SW480 (cell line): ENCODE measurements at regions not wholly inside any gene's neighbourhood (a gene's known extent, or its start where the extent isn't known, plus 50 kb on each side); places are given as distances from the start of the nearest gene placed in this dataset.

Experiments
- DNase-seq: peaks from one replicate; pipeline ENCODE4 v3.0.0-alpha.2; 2016; ENCODE audit warnings: low spot score

DNA sequence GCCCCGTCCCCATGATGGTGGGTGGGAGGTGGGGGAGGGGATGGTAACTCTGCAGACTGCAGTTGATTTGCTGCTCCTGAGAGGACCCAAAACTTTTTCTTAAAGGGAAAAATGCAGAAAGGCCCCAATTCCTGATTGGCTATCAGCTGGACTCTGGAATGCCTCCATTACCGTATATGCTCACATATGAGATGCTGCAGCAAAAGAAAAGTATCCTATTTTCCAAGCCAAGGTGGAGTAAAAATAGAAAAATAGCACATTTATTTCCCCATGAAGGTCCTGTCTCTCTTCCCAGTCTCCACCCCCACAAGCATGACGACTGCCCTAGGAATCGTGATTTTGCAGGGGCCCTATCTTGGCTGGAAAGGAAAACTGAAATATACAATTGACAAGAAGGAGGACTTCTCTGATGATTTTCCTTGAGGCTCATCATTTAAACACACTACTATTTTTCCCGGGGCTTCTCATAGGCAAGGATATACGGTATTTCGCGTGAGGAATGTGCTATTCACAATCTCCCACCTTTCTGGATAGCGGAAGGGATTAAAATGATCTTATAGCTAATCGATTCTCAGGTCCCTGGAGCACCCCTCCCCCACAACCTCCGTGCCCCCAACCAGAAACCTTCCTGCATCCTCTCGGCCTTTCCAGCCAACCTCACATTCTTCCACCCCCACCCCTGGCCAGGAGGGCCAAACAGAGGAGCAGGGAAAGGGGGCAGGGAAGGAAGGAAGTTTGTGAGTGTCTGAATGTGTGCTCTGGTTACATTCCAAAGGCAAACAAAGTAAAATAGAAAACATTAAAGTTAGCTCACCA, 138.9 kb upstream of the CCND2 start:
- no peak for DNase-seq

DNA sequence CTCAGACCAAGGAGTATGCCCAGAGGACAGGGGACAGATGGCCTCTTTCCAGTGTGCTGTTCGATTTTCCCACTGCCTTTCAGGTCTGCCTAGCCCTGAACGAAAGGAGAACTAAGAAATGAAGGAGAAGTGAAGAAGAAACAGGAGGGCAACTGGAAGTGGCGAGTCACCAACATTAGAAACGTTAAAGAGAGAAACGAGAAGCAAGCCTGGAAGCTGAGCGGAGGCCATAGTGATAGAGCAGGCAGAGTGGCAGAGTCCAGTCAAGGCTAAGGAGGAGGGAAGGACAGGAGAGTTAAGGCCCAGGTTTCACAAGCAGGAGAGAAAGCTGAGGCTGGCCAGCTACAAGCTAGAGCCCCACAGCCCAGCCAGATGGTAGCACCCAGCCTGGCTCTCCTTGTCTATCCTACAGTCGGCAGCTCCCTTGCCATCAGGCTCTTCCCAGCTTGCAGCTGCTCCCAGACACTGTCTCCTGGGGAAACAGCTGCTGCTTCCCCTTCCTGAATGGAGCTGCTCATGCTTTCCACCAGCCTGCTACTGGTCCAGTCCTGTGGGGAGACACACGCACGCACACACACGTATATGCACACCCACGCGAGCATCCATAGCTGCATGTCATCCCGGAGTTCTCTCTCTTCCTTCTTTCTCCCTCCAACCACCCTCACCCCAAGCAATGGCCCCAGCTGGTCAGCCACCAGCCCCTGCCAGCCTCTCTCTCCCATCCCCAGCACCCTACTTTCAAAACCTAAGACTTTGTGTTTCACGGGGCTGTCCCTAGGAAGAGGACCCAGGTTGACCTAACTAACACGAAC, 139.7 kb upstream of the CCND2 start:
- DNase-seq, result no peak

DNA sequence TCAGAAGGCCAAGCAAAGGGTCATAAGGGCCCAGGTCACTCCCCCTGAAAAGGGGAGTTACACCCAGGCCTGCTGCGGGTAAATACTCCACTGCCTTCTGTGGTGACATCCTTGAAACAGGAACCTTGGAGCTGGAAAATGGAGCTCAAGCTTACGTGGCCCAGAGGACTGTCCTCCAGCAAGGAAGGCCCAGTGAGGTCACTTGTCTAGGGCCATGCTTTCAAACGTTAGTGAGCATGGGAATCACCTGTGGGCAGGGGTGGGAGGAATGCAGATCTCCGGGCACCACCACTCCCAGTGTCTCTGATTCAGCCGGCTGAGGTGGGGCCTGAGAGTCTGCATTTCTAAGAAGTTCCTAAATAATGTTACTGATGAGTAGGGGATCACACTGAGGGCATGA, 140.5 kb upstream of the CCND2 start:
- DNase-seq, result no peak

DNA sequence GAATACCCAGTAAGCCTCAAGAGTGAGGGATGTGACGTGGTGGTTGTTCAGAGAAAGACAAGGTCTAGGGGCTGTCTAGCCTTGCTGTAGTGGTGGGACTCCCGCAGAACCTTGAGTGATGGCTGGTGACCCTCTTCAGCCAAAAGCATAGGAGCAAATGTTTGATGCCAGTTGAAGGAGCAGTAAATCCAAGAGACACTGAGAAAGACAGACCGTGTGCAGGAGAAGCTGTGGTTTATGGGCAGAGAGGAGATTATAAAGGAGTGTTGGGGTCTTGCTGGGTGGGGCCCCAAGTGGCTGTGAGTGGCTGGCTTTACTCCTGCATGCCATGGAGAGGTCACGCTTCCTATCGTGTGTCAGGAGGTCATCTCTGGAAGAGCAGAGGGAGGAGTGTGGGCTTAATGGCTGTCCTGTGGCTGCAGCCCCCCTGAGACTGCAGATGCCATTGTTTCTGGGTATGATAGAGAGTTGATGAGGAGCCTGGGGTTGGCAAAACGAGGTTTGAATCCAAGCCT, 152.0 kb upstream of the CCND2 start:
- DNase-seq, result no peak

DNA sequence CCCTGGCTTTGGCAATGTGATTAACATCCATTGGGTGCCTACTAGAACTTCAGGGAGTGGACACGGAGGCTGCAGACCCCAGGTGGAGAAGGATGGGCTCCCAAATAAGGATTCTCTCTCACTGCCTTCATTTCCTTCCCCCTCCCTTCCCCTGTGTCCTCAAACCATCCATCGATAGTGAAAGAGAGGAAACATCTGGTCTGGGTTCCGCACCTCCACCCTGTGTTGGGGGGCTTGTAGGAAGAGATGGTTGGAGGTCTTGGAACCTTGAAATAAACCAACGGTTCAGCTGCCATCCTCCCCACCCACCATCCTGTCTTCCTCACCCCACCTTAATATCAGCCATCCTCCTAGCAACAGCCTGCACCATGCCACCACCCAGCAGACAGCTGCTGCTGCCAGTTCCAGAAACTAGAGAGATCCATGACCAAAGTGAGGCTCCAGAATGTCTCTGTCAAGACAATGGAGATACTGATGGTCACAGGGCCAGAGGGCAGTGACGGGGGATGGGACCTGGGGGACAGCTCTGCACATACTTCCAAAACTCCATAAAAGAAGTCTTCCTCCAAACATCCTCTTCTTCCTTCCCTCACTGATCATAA, 153.1 kb upstream of the CCND2 start:
- DNase-seq, result no peak

DNA sequence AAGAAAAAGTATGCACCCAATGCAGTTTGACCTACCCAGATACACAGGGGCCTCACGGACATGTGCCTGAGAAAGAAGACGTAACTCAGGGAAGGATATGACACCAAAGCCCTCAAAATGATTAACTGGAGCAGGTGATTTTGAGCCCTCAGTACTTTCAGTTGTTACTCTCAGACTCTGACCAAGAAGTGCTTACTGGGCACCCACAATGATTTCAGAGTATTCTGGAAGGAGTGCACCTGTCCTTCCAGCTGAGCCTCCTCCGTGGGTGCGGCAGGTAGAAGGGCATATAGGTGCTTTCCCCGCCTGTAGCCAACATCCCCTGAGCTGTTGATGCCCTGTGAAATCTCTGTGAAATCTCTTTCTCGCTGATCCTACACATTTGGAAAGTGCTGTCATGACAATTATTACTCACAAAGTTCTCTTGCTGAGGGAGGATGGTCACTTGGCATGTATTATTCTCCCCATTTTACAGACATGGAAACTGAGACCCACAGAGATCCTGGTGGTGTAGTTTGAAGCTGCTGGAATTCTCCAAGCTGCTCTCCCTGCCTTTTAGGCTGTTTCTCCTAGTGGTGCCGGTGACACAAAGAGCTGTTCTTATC, 154.3 kb upstream of the CCND2 start:
- DNase-seq, result no peak

DNA sequence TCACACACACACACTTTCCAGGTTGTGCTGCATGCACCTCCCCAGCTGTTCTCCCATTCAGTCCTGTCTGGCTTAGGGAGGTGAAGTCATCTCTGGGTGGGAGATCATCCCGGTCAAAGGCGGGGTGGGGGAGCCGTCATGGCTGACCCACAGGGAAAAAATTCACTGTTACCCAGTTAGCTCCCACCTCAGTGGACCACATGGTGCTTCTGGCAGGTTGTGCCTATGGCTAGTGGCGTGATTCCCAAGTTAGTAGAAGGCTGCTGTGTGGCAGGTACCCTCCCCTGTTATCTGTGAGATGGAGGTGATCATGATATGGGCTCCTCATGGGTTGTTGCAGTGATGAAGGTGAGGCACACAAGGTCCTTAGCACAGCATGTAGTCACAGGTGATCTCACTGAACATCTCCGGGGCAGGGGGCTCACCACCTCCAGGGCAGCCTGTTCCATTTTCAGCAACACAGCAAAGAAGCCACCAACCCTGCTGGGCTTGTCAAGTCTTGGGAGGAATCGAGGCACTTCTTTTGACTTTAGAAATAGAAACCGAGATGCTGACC, 154.9 kb upstream of the CCND2 start:
- DNase-seq, result no peak

DNA sequence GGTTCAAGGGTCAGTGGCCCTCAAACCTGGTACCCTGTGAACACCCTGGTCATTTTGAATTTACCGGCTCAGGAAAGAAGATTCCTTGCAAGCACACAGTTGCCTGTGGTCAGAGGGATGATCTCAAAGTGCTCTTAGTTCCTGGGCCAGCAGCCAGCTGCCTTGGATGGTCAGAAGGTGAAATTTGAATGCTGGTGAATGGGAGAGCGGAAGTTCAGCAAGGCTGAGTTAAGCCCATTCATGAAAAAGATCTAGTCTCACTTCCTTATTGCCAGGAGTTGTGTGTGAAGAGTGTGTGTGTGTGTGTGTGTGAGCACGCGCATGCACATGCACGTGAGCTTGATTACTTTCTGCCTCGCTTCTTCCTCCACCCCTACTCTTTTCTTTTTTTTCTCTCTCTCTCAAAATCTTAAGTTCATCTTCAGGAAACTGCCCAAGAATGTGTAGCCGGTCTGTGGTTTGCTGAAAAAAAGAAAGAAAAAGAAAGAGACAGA, 155.5 kb upstream of the CCND2 start:
- no peak for DNase-seq

DNA sequence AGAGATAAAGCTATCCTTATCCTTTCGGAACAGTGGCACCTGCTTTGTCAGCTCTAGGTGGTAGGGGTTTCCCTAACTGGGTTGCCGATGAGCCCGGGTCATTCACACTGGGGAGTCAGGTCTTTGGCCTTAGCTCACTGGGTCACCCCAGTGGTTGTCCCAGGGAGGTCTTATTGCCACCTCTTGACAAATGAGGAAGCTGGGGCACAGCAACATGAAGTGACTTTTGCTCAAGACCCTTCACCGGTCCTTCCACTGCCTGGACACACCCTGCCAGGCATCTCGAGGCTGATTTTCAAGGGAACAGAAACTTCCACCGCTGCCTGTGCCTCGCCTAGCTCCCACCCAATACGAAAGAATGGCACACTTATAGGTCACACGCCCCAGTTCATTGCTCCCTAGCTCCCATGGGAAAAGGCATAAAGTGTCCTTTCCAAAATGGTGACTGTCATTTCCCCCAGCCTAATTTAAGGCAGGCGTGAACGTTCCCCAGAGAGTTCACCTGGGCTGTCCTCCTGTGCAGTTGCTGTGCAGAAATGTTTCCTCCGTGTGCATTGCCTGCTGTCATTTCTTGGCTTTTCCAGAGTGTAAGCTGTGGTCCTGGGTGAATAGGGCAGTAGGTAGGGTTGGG, 156.1 kb upstream of the CCND2 start:
- no peak for DNase-seq

DNA sequence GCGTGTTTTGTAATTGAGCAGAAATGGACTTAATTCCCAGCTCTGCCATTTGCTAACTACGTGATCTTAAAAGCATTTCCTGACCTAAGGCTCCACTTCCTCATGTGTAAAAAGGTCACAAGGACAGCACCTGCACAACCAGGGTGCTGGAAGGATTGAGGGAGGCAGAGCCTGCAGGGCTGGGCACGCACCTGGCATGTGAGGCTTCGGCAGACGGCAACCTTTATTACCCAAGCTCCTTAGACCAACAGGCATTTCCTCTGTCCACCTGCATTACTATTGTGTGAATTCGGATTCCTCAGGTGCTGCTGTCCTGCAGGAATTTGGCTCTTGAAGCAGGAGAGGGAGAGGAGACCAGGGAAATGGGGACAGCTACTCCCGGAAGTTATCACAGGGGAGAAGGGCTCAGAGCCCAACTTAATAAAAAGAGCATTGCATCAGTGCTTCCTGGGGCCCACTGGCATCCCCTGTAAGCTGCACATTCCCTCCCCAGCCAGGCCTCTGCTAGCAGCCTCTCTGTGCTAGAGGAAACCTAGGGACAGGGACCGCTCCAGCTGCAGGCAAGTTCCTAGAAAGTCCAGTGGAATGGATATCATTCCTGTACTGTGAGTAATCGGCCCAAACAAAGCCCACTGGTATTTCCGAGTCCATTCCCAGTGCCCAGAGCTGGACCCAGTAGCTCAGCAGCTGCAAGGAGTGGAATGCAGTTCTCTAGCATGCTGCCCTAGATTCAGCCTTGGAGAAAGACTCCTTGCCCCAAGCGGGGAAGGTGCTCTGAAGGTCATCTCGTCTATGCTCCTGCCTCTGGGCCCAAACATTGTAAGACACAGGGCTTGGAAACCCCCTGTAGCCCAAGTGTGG, 157.1 kb upstream of the CCND2 start:
- DNase-seq, result peak; percentile 66

DNA sequence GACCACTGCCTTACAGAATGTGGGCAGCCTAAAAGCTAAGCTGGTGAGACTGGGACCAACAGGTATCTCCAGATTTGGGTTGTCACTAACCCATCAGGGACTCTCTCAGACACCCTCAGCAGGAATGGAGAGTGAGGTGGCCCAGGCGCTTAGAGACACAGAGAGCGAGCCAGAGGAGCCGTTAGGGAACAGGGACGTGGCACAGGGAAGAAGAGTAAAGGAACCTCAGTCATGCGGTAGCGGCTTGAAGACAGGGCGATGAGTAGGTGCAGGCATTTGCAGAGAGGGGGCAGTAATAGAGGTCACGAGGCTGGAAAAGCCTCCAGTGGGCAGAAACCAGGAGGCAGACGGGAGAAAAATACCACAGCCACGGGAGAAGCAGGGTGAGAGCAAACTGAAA, 158.0 kb upstream of the CCND2 start:
- DNase-seq, result no peak

DNA sequence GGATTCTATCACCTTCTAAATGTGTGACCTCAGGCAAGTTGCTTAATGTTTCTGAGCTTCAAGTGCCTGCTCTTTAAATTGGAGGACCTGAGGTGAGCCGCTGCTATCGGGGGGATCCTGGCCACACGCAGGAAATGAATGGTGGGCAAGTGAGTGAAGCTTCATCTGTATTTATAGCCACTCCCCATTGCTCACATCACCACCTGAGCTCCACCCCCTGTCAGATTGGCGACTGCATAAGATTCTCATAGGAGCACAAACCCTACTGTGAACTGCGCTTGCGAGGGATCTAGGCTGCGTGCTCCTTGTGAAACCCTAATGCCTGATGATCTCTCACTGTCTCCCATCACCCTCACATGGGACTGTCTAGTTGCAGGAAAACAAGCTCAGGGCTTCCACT, 158.6 kb upstream of the CCND2 start:
- DNase-seq, result no peak

DNA sequence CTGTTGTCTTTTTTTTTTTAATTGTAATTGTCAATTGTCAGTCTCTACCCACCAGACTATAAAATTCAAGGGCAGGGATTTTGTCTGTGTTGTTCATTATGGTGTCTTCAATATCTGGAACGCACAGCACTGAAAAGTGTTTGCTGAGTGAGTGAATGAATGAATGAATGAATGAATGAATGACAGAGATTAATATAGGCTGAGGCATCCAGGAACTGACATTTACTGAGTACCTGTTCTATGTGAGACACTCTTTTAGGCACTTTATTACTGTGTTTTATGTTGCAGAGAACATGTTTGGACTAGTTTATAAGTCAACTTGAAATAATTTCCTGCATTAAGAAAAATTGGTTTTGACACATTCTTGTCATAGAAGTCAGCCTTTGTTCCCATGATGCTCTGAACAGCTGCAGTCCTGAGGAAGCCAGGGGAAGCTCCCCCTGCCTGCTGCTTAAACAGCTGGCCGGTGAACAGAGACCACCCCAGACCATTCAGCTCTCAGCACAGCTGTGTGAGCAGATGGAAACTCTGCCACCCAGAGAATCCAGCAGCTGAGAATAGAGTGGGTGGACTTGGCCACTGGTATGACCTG, 160.7 kb upstream of the CCND2 start:
- DNase-seq, result no peak

DNA sequence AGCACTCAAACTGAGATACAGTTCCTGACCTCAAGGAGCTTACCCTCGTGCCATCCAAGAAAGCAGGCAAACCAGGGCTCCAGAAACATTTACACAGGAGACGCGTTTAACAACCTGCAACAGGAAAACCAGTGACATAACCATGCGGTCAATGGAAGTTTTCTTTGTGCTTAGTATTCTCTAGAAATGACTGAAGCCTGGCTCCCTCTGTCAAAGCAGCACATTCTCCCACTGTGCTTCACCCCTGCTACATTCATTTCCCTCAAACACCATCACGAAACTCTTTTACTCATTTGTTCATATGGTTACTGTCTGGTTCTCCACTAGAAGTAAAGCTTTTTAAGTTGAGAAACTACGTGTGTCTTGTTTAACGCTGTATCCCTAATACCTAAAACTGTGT, 161.3 kb upstream of the CCND2 start:
- DNase-seq, result no peak

DNA sequence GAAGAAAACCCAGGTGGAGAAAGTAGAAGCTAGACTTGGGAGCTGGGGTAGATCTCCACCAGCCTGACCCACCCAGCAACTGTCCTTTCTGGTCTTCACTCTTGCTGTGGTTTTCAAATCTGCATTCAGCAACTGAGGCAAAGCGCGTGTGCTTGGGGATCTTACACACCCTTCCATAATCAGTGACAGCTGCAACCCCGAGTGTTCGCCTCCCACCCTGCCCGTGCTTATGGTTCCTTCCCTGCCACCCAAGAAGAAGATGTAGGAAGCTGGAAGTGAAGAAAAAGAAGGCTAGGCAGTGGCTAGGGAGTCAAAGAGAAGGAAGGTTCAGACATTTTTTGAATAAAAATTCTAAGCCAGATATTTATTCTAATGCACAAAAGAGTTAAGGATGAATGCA, 162.6 kb upstream of the CCND2 start:
- DNase-seq, result no peak

DNA sequence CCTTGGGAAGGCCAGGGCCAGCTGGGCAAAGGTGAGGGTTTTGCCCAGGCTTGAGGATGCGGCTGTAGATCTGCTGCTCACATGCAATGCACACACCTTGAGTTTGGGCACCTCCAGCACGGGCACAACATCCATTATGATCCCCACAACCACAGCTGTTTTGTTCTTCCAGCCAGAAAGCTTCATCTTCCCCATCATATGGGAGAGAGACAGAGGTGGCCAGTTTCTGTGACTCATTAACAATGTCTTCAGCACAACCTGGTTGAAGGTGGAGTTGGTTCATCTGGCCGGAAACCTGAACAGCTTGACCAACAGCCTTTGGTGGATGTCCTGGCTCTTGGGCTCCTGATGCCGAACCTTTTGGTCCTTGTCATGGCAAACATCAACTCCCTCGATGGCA, 163.7 kb upstream of the CCND2 start:
- no peak for DNase-seq

DNA sequence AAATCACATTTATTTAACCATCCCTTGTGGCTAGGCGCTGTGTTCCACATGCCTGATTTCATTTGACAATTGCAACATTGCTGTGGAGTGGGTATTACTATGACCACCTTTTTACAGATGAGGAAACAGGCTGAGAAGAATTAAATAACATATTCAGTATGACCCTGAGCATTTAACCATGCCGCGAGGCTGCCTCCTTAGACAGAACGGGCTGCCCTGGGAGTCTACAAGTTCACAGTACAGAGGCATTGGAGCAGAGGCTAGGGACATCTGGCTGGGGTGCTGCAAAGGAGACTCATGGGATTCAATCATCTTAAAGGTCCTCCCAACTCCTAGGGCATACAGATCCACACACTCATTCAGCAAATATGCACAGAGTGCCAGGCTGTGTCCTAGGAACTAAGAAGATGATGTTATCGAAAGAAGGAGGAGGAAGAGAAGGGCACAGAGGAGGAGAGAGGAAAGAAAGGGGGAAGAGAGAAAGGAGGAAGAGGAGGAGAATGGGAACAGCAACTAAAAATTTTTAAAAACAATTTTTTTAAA, 164.7 kb upstream of the CCND2 start:
- DNase-seq, result no peak

DNA sequence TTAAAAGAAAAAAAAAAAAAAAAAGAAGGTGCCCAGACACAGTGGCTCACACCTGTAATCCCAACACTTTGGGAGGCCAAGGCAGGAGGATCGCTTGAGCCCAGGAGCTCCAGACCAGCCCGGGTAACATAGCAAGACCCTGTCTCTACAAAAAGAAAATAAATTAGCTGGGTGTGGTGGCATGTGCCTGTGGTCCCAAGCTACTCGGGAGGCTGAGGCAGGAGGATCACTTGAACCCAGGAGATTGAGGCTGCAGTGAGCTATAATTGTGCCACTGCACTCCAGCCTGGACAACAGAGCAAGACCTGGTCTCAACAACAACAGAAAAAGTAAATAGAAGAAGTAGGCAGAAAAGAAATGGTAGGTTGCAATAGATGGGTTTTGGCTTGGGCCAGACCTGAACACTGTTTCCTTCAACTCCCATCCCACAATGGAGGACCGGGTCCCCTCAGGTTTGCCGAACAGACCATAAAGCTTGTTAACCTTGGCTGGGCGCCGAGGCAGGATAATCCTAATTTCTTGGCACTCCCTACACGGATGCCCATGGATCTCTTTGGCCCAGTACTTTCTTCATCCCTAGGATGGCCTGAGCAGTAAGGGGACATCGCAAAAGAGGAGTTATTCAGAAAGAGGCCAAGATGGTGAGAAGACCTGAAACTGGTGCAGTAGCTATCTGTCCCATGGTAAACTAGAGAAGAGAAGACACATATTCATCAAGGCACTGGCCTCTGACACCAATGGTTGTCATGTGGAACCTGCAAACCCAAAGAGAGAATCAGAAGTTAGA, 165.5 kb upstream of the CCND2 start:
- DNase-seq, result no peak

DNA sequence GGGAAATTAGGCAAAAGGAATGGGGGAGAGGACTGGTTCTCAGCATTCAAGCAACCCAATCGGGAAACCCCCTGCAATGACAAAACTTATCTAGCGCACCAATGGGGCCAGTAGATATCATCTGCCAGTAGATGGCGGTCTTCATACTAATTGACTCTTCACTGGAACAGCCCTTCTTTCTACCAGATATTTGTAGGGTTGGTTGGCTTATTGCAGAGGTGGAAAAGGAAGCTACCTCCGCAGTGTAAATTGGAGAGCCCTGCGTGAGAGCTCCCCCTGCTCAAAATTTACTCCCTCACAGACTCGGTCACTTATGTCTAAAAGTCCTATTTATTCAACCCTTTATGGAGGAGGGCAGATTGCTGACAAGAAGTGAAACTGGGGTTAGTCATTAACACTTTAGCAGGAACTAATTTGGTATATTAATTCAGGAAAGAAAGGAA, 166.1 kb upstream of the CCND2 start:
- peak; percentile 87 for DNase-seq
